T-cell (primary cell): ENCODE measurements at regions not wholly inside any gene's neighbourhood (a gene's known extent, or its start where the extent isn't known, plus 50 kb on each side); places are given as distances from the start of the nearest gene placed in this dataset.
"Not testable (repeated sequence)": the region's sequence is repeated elsewhere in the genome, so short reads cannot be mapped to it uniquely, and the experiment has no call there.

Source experiments
- ATAC-seq, 4 experiments: fragments of 200-7000 bp in 3 of 4; fragments of 150-1000 bp in 1 of 4; cut with Tn5 transposase; replicated peaks in 1 of 4; 1 replicate in 3 of 4; 2 replicates in 1 of 4; pipeline ENCODE4 v1.10.0; 2021; ENCODE audit warnings: moderate library complexity in 3 of 4, mild to moderate bottlenecking in 2 of 4, moderate number of reproducible peaks in 1 of 4
- CTCF ChIA-PET, 2 donors: fragments of 300-600 bp; sonication (Branson Sonifier 250); formaldehyde crosslinking; loops; one replicate each; lab custom pipeline; 2022; ENCODE audit warnings: antibody characterized with exemption in 2 of 2; lab: Charles Lee
- POLR2A ChIA-PET, 2 donors: fragments of 300-600 bp; sonication (Branson Sonifier 250); formaldehyde crosslinking; loops; one replicate each; lab custom pipeline; 2022; ENCODE audit warnings: antibody characterized with exemption in 2 of 2; lab: Charles Lee
- DNase-seq, 35 experiments: peaks; one replicate each; pipeline versions ENCODE4 v3.0.0 to v3.0.0-alpha.2; 2013 to 2023
- H3K27ac ChIP-seq: one replicate; pipeline ENCODE4 v1.5.1; 2013; ENCODE audit warnings: low read length
- H3K27me3 ChIP-seq, 2 experiments: replicated peaks in 1 of 2; 1 replicate in 1 of 2; 2 replicates in 1 of 2; pipeline versions ENCODE4 v1.6.1 to v1.7.0; 2013; ENCODE audit warnings: low read length in 1 of 2, mixed read lengths in 1 of 2; ENCODE audit not compliant: control insufficient read depth in 2 of 2, insufficient read depth in 2 of 2; ENCODE audit errors: extremely low read depth in 1 of 2
- H3K36me3 ChIP-seq, 2 donors: 1 replicate in 1 of 2; 2 replicates in 1 of 2; pipeline versions ENCODE4 v1.6.1 to v1.7.0; 2013; ENCODE audit warnings: low read length in 1 of 2; ENCODE audit not compliant: control insufficient read depth in 2 of 2, insufficient read depth in 1 of 2; ENCODE audit errors: extremely low read depth in 1 of 2
- H3K4me1 ChIP-seq, 2 experiments: 1 replicate in 1 of 2; 2 replicates in 1 of 2; pipeline versions ENCODE4 v1.6.1 to v1.7.0; 2013; ENCODE audit warnings: low read length in 2 of 2, mixed read lengths in 1 of 2; ENCODE audit not compliant: insufficient read depth in 2 of 2, control insufficient read depth in 1 of 2; ENCODE audit errors: extremely low read depth in 1 of 2
- H3K4me3 ChIP-seq, 2 donors: 1 replicate in 1 of 2; 2 replicates in 1 of 2; pipeline versions ENCODE4 v1.5.1 to v1.7.0; 2013; ENCODE audit warnings: mild to moderate bottlenecking in 2 of 2, low read length in 1 of 2, moderate library complexity in 1 of 2; ENCODE audit not compliant: control insufficient read depth in 1 of 2; ENCODE audit errors: extremely low read depth in 1 of 2
- H3K9me3 ChIP-seq: 2 replicates; pipeline ENCODE4 v1.7.0; 2013
- H3K27ac Mint-ChIP-seq, 2 donors: one replicate each; pipeline ENCODE4 v1.8.0; 2020 to 2021; ENCODE audit warnings: mild to moderate bottlenecking in 2 of 2, mixed read lengths in 2 of 2
- H3K27me3 Mint-ChIP-seq, 2 donors: one replicate each; pipeline ENCODE4 v1.8.0; 2021 to 2022; ENCODE audit warnings: mixed read lengths in 2 of 2
- H3K36me3 Mint-ChIP-seq: one replicate; pipeline ENCODE4 v1.8.0; 2021; ENCODE audit warnings: mixed read lengths
- H3K4me1 Mint-ChIP-seq, 3 donors: one replicate each; pipeline ENCODE4 v1.8.0; 2020 to 2022; ENCODE audit warnings: mixed read lengths in 3 of 3, mild to moderate bottlenecking in 1 of 3
- H3K4me3 Mint-ChIP-seq, 3 donors: one replicate each; pipeline ENCODE4 v1.8.0; 2020 to 2022; ENCODE audit warnings: mild to moderate bottlenecking in 3 of 3, mixed read lengths in 3 of 3, moderate library complexity in 3 of 3
- H3K9me3 Mint-ChIP-seq, 3 donors: one replicate each; pipeline ENCODE4 v1.8.0; 2020 to 2022; ENCODE audit warnings: mixed read lengths in 3 of 3
- WGBS: methylation state at CpG from one replicate; pipeline ENCODE4 v1.1.5; 2013; ENCODE audit warnings: missing lambda C conversion rate; ENCODE audit not compliant: insufficient coverage; 5-methylcytosine and 5-hydroxymethylcytosine counted together

- H3K4me3 Mint-ChIP-seq = no peak overlapping the region
Observed at GRCh38 chr12:126932156-126932555, 1334.8 kb upstream of the TMEM132C start.

GRCh38 chr12:126935435-126935834 is 1331.5 kb upstream of the TMEM132C start:
- no peak overlapping the region for H3K27ac Mint-ChIP-seq
- H3K27me3 Mint-ChIP-seq = peaks cover 0 to 3% of the 10 kb centered on the region in 2 donors
- ChIA-PET CTCF (no interaction called here), POLR2A (no interaction called here)
- WGBS = 93% methylated on average over 2 of the region's 4 CpGs
- H3K9me3 Mint-ChIP-seq = peaks cover 0 to 9% (median 0%) of the 10 kb centered on the region in 3 donors
- no peaks in the 10 kb centered on the region for H3K4me1 ChIP-seq
- H3K36me3 Mint-ChIP-seq = no peaks in the 10 kb centered on the region
- H3K36me3 ChIP-seq = no peaks in the 10 kb centered on the region
- no peak overlapping the region for H3K27ac ChIP-seq
- DNase-seq (no peak), ATAC-seq (no peak)
- H3K27me3 ChIP-seq = peaks cover 0 to 7% of the 10 kb centered on the region in 2 experiments
- no peak overlapping the region for H3K4me3 ChIP-seq
- H3K4me1 Mint-ChIP-seq = peaks cover 0 to 7% (median 0%) of the 10 kb centered on the region in 3 donors
- H3K9me3 ChIP-seq = no peaks in the 10 kb centered on the region
- no peak overlapping the region for H3K4me3 Mint-ChIP-seq

More at GRCh38 chr12:126932156-126932555, 1334.8 kb upstream of the TMEM132C start:
- Histone ChIP-seq H3K4me1 (no peaks in the 10 kb centered on the region), H3K27me3 (peaks cover 0 to 7% of the 10 kb centered on the region in 2 experiments), H3K27ac (no peak overlapping the region), H3K36me3 (no peaks in the 10 kb centered on the region), H3K9me3 (no peaks in the 10 kb centered on the region), H3K4me3 (no peak overlapping the region)
- no peak for ATAC-seq
- WGBS = no CpG with 5 or more reads among the region's 1 CpG
- peaks cover 0 to 3% of the 10 kb centered on the region in 2 donors for H3K27me3 Mint-ChIP-seq
- no peak overlapping the region for H3K27ac Mint-ChIP-seq
- ChIA-PET POLR2A (no interaction called here), CTCF (no interaction called here)
- DNase-seq = no peak
- no peaks in the 10 kb centered on the region for H3K36me3 Mint-ChIP-seq
- H3K4me1 Mint-ChIP-seq = peaks cover 0 to 7% (median 0%) of the 10 kb centered on the region in 3 donors
- peaks cover 0 to 6% (median 0%) of the 10 kb centered on the region in 3 donors for H3K9me3 Mint-ChIP-seq

- peaks cover 0 to 7% (median 0%) of the 10 kb centered on the region in 3 donors for H3K4me1 Mint-ChIP-seq
- H3K27ac ChIP-seq = no peak overlapping the region
- CTCF ChIA-PET = no interaction called here
- DNase-seq (no peak), ATAC-seq (no peak)
- no peak overlapping the region for H3K27ac Mint-ChIP-seq
- no peaks in the 10 kb centered on the region for H3K36me3 Mint-ChIP-seq
- WGBS = 45% methylated on average over 9 of the region's 11 CpGs
- no peak overlapping the region for H3K4me3 ChIP-seq
- H3K9me3 Mint-ChIP-seq = peaks cover 0 to 12% (median 7%) of the 10 kb centered on the region in 3 donors
- peaks cover 0 to 7% of the 10 kb centered on the region in 2 experiments for H3K27me3 ChIP-seq
- H3K4me3 Mint-ChIP-seq = no peak overlapping the region
- POLR2A ChIA-PET = no interaction called here
- H3K9me3 ChIP-seq = no peaks in the 10 kb centered on the region
- H3K27me3 Mint-ChIP-seq = peaks cover 0 to 3% of the 10 kb centered on the region in 2 donors
- no peaks in the 10 kb centered on the region for H3K36me3 ChIP-seq
- no peaks in the 10 kb centered on the region for H3K4me1 ChIP-seq
Observed at GRCh38 chr12:126936181-126936851, 1330.7 kb upstream of the TMEM132C start.

GRCh38 chr12:126937431-126937830 is 1329.5 kb upstream of the TMEM132C start:
- no peak overlapping the region for H3K4me3 ChIP-seq
- no peak overlapping the region for H3K27ac ChIP-seq
- DNase-seq (no peak), ATAC-seq (no peak)
- no peaks in the 10 kb centered on the region for H3K36me3 Mint-ChIP-seq
- no peak overlapping the region for H3K4me3 Mint-ChIP-seq
- no peaks in the 10 kb centered on the region for H3K36me3 ChIP-seq
- H3K4me1 Mint-ChIP-seq = peaks cover 0 to 7% (median 0%) of the 10 kb centered on the region in 3 donors
- peaks cover 0 to 7% of the 10 kb centered on the region in 2 experiments for H3K27me3 ChIP-seq
- H3K27me3 Mint-ChIP-seq = peaks cover 0 to 3% of the 10 kb centered on the region in 2 donors
- ChIA-PET CTCF (no interaction called here), POLR2A (no interaction called here)
- no peaks in the 10 kb centered on the region for H3K4me1 ChIP-seq
- no peaks in the 10 kb centered on the region for H3K9me3 ChIP-seq
- no CpG with 5 or more reads among the region's 1 CpG for WGBS
- peaks cover 0 to 13% (median 8%) of the 10 kb centered on the region in 3 donors for H3K9me3 Mint-ChIP-seq
- no peak overlapping the region for H3K27ac Mint-ChIP-seq

- H3K4me1 Mint-ChIP-seq = no peaks in the 10 kb centered on the region
Observed at GRCh38 chr12:126944684-126945083, 1322.3 kb upstream of the TMEM132C start.

GRCh38 chr12:126946958-126947357 is 1320.0 kb upstream of the TMEM132C start:
- H3K36me3 ChIP-seq, H3K4me3 Mint-ChIP-seq, H3K27ac Mint-ChIP-seq, CTCF ChIA-PET, H3K9me3 ChIP-seq, POLR2A ChIA-PET, H3K4me1 ChIP-seq, H3K9me3 Mint-ChIP-seq, H3K27ac ChIP-seq, H3K36me3 Mint-ChIP-seq, ATAC-seq, H3K27me3 Mint-ChIP-seq, H3K27me3 ChIP-seq, H3K4me3 ChIP-seq, H3K4me1 Mint-ChIP-seq, DNase-seq: not testable (repeated sequence)
- 80% methylated on average over 1 of the region's 7 CpGs for WGBS

More at GRCh38 chr12:126944684-126945083, 1322.3 kb upstream of the TMEM132C start:
- ChIA-PET CTCF (no interaction called here), POLR2A (no interaction called here)
- Histone ChIP-seq H3K9me3 (no peaks in the 10 kb centered on the region), H3K36me3 (no peaks in the 10 kb centered on the region), H3K27me3 (no peaks in the 10 kb centered on the region), H3K4me3 (no peak overlapping the region), H3K27ac (no peak overlapping the region), H3K4me1 (no peaks in the 10 kb centered on the region)
- Mint-ChIP-seq H3K36me3 (no peaks in the 10 kb centered on the region), H3K9me3 (peaks cover 0 to 13% (median 11%) of the 10 kb centered on the region in 3 donors), H3K4me3 (no peak overlapping the region), H3K27ac (no peak overlapping the region), H3K27me3 (no peaks in the 10 kb centered on the region)
- WGBS = 90% methylated on average over 2 of the region's 6 CpGs
- ATAC-seq = no peak
- no peak for DNase-seq
